Vagina (tissue), 2 donors: ENCODE measurements at regions not wholly inside any gene's neighbourhood (a gene's known extent, or its start where the extent isn't known, plus 50 kb on each side); places are given as distances from the start of the nearest gene placed in this dataset.

ENCODE experiments used
- CTCF ChIP-seq, 3 experiments: fragments of 450-650 bp in 2 of 3; fragments of 200-600 bp in 1 of 3; sonication (generic) in 1 of 3; IDR thresholded peaks; one replicate each; pipeline ENCODE4 v1.5.1; 2017 to 2019; ENCODE audit warnings: antibody characterized with exemption in 3 of 3, mild to moderate bottlenecking in 2 of 3, moderate library complexity in 2 of 3
- POLR2AphosphoS5 ChIP-seq, 2 donors: sonication (generic); formaldehyde crosslinking; IDR thresholded peaks; one replicate each; pipeline ENCODE4 v1.9.0; 2017; ENCODE audit warnings: antibody characterized with exemption in 2 of 2, mild to moderate bottlenecking in 2 of 2, low read depth in 1 of 2; ENCODE audit not compliant: insufficient read depth in 1 of 2

- TF ChIP-seq POLR2AphosphoS5 (IDR thresholded peaks at IDR 0.05; ENCODE audit: insufficient read depth in 1 of 2, low read depth in 1 of 2) (no peak), CTCF (IDR thresholded peaks at IDR 0.05) (no peak)
These were observed 305.9 kb upstream of the ATP10B start for GRCh38 chr5:161157925-161158324.
